GM10266 (cell line): ENCODE measurements at regions not wholly inside any gene's neighbourhood (a gene's known extent, or its start where the extent isn't known, plus 50 kb on each side); places are given as distances from the start of the nearest gene placed in this dataset.

ENCODE experiments used
- DNase-seq: peaks from one replicate; pipeline ENCODE4 v3.0.0; 2012; ENCODE audit errors: extremely low spot score
- TF ChIP-seq, protein P1 (sequence below): IDR thresholded peaks from 2 replicates; pipeline ENCODE4 v1.5.1; 2012; ENCODE audit warnings: mild to moderate bottlenecking, low read depth; ENCODE audit not compliant: control insufficient read depth, insufficient read depth; ENCODE audit errors: missing control alignments

DNA sequence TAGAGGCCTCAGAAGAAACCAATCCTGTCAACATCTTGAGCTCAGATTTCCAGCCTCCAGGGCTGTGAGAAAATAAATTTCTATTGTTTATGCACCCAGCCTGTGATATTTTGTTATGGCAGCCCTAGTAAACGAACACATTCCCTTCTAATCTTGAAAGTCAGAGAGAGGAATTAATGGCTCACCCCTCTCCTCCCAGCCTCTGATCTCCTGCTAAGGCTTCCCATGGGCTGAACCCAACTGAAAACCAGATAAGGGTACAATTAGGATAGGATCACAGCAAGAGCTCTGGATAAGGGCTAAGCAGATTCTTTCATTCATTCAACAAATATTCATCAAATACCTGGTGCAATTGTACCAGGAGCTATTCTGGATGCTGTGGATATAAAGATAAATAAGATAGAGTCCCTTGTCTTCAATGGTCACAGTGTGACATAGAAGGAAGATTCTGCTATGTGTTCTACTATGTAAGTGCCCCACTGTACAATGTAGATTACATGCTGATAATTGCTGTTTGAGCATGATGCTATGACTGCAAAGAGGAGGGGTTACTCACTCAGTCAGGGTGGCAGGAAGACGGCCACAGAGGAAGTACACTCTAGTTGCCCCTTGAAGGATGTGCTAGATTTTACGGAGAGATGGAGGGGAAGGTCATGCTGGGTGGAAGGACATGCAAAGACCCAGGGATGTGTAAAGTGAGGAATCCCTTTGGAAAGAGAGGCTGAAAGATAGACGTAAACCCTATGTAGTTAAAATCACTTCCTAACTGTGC, 203.3 kb upstream of the JUN start:
- TF ChIP-seq, protein P1, sequence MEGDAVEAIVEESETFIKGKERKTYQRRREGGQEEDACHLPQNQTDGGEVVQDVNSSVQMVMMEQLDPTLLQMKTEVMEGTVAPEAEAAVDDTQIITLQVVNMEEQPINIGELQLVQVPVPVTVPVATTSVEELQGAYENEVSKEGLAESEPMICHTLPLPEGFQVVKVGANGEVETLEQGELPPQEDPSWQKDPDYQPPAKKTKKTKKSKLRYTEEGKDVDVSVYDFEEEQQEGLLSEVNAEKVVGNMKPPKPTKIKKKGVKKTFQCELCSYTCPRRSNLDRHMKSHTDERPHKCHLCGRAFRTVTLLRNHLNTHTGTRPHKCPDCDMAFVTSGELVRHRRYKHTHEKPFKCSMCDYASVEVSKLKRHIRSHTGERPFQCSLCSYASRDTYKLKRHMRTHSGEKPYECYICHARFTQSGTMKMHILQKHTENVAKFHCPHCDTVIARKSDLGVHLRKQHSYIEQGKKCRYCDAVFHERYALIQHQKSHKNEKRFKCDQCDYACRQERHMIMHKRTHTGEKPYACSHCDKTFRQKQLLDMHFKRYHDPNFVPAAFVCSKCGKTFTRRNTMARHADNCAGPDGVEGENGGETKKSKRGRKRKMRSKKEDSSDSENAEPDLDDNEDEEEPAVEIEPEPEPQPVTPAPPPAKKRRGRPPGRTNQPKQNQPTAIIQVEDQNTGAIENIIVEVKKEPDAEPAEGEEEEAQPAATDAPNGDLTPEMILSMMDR: no peak
- no peak for DNase-seq

DNA sequence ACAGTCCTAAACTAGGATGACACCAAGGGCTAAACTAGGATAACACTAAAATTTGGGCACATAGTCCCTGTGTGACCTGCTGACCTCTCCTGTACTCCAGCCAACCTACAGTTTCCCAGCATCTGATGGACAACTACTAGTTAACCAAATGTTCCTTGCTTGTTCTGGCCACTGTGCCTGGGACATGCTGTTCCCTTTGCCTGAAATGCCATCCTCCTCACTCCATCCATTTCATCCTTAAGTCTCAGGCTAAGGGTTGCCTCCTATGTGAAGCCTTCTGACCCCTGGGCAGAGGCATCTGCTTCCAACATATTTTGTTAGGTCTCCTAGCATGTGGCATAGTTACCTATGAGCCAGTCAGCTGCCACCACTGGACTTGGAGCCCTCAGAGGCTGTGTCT, 204.9 kb upstream of the JUN start:
- TF ChIP-seq, protein P1: no peak
- DNase-seq: no peak

DNA sequence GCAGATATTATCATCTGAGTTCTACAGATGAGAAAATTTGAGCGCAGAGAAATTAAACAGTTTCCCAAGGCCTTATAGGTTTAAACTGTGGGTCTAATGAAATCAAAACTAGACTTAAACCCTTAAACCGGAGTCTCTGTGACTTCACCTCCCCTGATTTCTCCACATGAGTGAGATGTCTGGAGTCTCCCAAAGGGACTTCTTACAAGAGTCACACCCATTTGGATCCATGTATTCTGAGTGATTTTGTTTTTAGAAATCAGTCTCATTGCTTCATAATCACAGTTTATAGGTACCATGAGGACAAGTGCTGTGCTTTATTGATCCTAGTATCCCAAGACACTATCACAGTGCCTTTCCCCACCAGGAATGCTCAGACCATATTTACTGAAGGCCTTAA, 206.0 kb upstream of the JUN start:
- DNase-seq: no peak
- TF ChIP-seq, protein P1: no peak

DNA sequence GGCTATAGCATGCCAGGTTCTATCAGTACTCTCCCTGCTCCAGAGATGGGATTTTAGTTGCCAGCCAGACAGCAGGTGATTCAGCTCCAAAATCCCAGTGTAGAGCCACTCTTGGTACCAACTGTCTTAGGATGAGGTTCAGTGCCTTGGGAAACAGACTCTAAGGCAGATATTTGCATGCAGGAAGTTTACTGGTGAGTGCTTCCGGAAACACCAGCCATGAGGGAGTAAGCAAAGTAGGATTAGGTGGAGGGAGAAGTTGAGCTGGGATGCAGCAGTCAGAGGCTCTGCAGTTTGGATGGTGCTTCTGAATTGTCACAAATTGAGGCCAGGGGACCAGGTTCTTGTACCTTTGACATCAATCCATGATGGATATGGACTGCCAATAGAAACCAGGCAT, 207.5 kb upstream of the JUN start:
- TF ChIP-seq, protein P1: no peak
- DNase-seq: no peak

DNA sequence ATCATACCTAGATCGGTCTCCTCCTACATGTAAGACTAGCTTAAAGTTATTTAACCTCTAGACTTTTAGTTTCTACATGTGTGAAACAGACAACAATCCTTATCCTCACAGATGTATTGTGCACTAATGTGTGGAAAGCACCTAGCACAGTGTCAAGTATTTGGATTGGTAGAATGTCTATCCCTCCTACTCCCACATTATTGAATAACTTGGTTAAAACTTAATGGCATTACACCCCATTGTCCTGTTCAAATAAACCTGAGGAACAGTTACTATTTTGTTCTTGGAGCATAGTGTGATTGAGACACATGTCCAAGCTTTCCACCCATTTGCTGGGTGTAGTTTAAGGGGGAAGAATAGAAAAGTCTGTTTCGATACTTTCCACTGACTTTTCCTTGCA, 208.8 kb upstream of the JUN start:
- no peak for DNase-seq
- TF ChIP-seq, protein P1: no peak

DNA sequence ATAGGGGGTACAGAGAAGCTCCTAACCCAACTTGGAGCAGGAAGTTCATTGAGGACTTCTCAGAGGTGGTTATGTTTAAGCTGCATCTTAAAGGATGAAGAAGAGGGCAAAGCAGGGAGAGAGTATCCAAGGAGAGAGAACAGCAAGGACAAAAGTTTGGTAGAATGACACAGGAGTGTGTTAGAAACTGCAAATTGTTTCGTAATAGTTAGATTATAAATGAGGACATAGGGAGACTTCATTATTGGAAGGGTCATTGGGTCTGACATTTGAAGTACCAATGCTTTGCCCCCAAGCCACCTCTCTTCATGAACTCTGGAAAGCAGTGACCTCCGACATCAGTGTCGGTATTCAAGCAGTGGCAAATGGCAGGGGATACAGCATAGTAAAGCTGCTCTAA, 209.6 kb upstream of the JUN start:
- TF ChIP-seq, protein P1: no peak
- no peak for DNase-seq

DNA sequence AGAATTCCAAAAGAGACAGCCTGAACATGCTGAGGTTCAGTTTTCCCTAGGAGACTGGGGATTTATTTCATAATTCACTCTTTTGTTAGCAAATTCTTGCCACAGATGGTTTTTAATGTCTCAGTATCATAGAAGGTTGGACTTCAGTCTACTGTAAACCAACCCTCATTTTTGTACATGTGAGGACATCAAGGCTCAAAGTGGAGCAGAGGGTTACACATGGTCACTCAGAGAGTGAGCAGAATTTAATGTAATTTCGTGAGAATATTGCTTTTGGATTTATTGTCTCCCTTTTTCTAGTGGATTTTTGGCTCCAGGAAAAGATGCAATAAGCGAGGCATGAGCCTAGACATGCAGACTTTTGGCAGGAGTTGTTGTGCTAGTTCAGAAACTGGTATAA, 210.8 kb upstream of the JUN start:
- DNase-seq: no peak
- TF ChIP-seq, protein P1: no peak
